NCI-H1930 (cell line): ENCODE measurements at regions not wholly inside any gene's neighbourhood (a gene's known extent, or its start where the extent isn't known, plus 50 kb on each side); places are given as distances from the start of the nearest gene placed in this dataset.
A peak's percentile ranks its signal among the peaks of the same experiment; 100 is the strongest.
"Not testable (repeated sequence)": the region's sequence is repeated elsewhere in the genome, so short reads cannot be mapped to it uniquely, and the experiment has no call there.

Source experiments
- DNase-seq, 2 experiments: peaks; one replicate each; lab custom pipeline; 2025; lab: John Stamatoyannopoulos, UW

DNA sequence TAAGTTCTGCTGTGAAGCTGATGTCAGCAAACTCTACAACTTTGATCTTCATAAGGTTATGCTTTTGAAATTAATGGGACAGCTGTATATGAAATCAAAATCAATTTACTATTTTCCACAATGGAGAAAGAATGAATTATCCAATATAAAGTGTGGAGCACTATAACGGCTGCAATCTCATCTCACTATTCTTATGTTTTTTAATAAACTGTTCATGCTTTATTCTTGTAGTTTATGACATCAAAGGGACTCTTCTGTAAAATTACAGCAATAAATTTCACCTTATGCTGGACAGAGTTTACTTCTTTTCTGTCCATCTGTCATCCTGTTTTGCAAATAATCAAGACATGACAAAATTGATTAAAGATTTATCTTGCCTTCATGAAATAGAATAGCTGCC is 192.5 kb downstream of the TECRL start:
- DNase-seq = no peak

DNA sequence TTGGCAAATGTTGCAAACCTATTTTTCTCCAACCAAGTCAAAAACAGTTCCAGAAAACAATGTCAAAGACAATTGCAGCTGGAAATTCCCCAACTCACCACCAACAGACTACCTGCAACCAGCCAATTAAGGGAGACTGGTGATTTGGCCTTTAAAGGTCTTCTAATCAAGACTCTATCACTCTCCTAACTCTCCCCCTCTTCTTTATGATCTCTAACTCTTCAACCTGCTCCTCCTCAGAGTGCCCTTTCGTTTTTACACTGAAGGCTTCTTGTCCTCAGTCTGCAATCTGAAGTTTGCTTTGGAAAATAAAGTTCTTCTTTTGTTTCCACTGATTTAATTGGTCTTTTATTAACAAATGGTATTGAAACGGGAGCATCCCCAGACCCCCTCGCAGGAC is 203.9 kb downstream of the TECRL start:
- no peak for DNase-seq

DNA sequence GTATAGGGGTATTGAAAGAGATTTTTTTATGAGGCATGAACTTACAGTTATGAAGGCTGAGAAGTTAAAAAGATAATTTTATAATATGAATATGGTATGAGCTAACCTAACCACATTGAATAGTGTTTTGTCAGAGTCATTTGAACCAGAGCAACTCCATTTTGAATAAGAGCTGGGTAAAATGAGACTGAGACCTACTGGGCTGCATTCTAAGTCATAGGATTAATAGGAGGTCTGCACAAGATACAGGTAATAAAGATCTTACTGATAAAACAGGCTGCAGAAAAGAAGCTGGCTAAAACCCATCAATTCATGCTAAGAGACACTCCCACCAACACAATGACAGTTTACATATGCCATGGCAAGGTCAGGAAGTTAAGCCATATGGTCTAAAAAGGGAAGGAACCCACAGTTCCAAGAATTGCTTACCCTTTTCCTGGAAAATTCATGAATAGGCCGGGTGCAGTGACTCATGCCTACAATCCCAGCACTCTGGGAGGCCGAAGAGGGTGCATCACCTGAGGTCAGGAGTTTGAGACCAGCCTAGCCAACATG is 209.2 kb downstream of the TECRL start:
- DNase-seq = no peak

DNA sequence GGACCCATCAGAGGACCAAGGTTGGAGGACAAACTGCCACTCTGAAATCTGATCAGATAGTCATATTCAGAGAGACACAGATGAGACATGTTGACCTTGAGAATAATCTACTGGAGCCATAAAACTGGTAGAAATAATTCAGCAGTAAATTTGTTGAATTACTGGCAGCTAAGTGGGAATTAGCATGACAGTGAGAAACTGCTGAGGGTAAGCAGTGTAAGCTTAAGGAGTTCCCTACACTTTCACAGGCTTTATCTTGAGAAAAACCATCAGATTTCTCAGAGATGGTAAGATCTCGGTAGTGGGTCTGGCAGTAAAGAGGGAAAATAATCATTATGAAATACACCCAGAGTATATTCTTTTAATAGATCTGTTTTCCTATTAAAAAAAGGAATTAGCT is 213.7 kb downstream of the TECRL start:
- DNase-seq = no peak

DNA sequence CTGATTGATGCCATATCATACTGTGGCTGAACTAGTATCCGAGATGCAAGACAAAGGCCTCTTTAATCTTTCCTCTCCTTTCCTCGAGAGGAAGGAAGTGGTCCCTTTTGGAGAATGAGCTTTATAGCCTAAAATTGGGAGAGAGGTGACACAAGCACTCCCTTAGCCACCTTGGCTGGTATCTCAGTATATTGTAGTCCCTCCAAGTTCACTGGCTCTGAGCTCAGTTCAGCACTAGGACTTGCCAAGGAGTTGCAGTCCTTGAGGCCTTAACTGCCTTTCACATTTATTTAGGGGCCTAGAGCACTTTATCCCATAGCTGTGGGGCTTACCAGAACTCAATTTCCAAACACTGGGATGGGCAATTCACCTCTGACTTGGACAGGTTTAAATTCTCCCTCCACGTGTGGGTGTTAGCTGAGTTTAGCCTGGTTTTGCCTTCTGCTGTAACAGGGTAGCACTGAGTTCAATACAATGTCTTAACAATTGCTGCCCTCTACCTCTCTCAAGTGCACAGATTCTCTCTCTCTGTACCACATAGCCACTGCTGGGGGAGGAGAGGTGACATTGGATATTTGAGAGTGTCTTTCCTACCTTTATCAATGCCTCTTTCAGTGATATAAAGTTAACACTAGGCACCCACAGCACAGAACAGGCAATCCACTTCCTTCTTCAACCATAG is 216.4 kb downstream of the TECRL start:
- DNase-seq = no peak

DNA sequence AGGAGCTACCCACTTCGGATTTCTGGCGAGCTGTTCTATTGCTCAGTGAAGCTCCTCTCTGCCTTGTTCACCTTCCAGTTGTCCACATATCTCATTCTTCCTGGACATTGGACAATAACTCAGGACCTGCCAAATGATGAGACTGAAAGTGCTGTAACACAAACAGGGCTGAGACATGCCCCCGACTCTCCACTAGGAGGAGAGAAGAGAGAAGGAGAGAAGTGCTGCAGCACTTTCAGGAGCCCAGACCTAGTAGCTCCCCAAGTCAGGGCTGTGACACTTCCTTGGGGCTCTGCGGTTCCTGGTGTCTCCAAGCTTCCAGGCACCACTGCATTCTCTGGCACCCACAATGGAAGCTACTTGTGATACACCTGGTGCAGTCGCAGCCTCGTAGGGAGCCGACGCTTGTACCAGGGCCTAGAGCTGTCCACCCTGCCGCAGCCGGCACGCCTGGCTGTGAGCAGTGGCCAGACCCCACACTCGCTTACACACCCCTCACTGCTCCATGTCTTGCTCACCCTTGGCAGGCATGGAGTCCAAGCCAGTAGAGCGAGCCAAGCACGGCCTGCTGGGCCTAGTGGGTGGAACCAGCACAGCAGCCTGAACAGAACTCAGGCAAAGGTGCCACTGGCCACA is 234.9 kb downstream of the TECRL start:
- no peak for DNase-seq

DNA sequence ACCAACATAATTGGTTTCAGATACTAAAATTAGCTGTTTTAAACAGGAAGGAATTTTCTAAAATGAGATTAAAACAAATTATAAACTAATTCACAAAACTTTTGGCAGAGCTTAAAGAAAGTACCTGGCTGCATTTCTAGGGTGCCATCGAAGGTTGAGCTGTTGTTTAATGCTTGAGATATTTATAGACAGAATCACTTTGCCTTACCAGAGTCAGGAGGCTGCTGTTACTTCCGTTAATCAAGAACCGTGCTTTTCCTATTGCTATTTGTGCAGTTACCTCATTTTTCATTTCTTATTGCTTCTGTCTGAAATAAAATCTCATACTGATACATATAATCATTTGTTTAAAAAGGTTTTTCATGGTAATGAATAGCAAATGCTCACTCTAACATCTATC is 242.9 kb downstream of the TECRL start:
- no peak for DNase-seq

DNA sequence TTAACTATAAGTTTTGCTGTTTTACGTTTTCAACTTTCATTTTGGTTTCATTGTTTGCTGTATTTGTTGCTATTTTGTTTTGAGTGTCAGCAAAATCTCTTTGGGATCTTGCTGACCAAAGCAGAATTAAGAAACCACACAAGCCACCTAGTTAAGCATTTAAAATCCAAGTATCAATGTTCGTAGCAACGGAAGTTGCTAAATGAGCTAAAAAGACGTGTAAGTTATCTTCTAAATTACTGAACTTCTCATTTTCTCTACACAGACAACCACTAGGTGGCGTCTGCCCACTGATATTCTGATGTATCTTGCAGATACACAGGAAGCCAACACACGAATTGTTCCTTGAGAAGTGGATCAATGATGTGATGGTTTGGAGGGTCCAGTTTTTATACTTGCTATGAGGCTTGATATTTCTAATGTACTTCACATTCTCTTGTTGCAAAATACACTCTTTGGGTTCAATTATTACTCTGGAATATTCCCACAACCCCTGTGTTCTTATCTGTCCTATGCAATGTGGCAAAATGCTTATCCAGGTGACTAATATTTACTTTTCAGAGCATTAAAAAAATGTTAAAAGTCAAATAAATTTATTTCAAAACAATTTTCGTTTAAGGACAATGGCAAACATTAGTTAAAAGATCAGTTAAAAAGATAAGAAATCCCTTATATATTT is 250.5 kb downstream of the TECRL start:
- peak in 1 of 2 experiments; percentile 13 for DNase-seq

DNA sequence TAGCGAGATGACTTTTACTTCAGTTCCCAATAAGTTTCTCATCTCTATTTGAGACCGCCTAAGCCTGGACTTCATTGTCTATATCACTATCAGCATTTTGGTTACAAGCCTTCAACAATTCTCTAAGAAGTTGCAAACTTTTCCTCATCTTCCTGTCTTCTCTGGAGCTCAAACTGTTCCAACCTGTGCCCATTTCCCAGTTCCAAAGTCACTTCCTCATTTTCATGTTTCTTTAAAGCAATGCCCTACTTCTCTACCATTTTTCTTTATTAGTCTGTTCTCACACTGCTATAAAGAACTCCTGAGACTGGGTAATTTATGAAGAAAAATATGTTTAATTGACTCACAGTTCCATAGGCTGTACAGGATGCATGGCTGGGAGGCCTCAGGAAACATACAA is 251.9 kb downstream of the TECRL start:
- DNase-seq = no peak

DNA sequence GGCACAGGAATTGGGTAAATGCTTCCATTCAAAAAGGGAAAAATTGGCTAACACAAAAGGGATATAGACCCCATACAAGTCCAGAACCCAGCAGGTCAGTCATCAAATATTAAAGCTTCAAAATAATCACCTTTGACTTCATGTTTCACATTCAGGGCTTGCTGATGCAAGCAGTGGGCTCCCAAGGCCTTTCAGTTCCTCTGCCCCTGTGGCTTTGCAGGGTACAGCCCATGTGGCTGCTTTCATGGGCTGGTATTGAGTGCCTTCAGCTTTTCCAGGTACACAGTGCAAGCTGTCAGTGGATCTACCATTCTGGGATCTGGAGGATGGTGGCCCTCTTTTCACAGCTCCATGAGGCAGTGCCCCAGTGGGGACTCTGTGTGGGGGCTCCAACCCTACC is 253.0 kb downstream of the TECRL start:
- no peak for DNase-seq

DNA sequence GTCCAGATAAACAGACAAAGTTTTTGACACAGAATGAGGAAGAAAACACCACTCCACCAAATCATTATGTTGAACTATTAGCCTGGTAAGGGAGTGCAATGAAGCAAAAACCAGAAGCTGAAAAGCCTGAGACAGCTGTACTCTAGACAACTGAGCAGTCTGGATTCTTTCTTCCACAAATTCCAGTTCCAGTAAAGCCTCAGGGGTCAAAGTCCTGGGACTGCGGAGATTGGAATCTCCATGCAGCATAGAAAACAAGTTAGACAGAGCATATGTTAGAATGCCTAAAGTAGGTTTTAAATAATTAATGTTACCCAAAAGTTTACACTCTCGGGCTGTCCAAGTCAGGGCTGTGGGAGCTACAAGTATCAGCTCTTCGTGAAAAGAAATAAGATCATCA is 263.2 kb downstream of the TECRL start:
- no peak for DNase-seq

DNA sequence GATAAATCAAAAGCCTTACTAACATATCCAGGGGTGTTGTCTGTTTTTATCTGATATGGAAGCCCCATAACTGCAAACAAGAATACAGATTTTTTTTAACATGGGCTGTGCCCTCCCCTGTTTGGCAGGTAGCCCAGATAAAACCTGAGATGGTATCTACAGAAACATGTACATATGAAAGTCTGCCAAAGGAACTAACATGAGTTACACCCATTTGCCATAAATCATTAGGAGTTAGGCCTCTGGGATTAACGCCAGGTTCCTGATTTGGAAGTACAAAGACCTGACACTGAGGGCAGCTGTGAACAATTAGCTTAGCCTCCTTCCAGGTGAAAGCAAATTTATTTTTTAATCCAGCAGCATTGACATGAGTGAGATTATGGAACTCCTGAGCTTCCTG is 264.3 kb downstream of the TECRL start:
- DNase-seq = no peak

DNA sequence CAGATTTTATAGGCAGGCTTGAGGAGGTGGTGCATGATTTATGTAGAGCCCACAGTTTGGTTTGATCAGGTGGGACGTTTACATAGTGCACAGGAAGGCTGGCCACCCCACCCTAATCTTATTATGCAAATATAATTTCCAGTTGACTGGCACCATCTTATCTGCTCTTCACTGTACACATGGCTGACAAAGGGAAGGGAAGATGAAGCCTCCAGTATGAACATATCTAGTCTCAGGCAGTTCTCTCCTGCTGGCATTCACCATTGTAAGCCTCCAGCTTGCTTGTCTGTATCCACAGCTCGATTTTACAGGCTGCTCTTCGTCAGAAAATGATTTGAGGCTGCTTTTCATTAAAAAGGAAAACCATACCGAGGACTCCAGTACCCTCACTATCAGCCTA is 278.3 kb downstream of the TECRL start:
- no peak for DNase-seq

DNA sequence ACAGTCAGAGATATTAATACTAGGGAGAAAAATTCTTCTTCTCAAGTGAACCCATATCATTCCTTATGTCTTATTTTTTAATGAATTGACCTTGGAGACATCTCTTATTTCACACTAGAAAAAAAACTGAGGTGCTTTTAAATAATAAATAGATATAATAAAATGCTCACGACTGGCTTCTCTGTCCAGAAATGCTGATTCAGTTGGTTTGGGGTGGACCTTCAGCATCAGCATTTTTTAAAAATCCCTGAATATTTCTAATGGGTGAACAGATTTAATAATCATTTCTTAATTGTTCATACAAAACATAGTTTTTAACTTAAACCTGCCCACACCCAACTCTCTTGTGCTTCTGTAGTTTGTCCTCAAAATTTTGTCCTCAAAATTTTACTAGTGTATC is 283.9 kb downstream of the TECRL start:
- DNase-seq = no peak

DNA sequence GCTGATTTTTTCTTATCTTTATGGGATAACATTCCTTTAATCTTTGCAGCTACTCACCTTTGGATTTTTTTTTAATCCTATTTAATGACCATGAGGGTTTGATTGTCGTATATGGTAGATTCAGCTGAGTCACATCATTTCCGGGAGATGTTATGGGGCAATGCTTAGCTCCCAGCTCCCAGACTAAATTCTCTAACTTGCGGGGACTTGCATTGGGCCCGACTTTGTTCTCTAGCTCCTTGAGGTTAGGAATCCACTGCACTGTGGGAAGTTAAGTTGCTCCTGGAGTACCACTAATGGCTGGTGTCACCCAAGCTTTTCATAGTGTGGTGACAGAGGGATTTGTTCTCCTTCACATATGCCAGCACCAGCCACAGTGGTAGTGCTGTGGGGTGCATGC is 287.4 kb downstream of the TECRL start:
- no peak for DNase-seq

DNA sequence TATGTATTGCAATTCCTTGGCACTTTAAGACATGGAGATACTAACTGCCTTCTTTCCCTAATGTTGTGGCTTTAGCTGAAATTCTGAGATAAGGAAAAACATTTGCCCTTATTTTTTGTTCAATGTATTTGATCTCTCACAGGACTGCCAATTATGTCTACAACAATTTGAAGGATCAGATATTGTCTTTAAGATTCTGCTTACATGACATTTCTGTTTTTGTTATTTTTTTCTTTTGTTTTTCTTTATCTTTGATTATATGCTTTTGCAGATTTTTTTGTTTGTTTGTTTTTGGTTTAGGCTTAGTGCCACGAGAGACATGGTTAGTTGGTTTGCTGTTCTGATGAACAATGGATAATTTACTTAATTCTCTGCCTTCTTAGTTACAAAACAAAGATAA is 303.3 kb downstream of the TECRL start:
- no peak for DNase-seq

DNA sequence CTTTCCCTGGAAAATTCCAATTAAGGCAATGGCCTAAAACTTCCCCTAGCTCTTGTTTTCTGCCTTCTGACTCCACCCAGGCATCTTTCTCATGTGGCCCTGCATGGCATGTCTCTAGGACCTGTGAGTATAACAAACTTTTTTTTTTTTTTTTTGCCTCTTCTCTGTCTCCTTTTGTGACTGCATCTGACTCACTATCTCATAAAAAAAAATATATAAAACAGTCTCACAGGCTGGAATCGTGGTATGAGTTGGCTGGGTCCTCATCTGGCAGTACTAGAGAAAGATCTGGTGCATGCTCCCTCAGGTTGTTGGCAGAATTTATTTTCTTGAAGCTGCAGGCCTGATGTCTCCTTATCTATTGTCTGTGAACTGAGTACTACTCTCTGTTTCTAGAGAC is 313.9 kb downstream of the TECRL start:
- DNase-seq = no peak

DNA sequence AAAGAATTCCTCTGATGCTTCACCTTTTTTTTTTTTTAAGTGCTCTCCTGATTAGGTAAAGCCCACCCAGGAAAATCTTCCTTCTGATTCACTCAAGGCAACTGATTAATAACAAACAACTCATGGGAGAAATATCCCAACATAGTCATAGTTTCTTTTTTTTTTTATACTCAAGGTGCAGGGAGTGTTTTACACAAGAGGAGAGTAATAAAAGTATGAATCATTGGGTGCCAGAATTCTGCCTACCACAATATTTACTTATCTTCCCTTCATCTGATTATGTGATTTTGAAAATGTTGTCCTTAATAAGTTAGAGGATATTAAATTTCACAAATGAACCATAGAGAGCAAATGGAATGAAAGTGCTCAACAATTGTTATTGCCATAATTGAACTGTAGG is 329.9 kb downstream of the TECRL start:
- DNase-seq = no peak

DNA sequence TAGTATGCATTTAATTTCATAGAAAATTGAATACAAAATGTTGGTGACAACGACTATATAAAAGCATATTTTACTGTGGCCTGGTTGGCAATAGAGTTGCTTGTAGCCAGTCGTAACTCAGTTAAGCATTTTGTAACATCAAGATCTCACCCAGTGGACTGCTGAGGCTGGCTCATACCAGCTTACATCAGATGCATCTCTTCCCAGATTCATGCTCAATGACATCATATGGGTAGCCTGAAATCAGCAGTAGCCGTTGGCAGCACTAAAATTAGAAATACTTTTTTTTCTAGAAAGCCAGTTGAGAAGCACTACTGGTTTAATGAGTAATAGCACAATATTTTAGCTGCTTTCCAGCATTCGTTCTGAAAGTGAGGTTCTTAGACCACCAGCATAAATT is 341.2 kb downstream of the TECRL start:
- DNase-seq = no peak

DNA sequence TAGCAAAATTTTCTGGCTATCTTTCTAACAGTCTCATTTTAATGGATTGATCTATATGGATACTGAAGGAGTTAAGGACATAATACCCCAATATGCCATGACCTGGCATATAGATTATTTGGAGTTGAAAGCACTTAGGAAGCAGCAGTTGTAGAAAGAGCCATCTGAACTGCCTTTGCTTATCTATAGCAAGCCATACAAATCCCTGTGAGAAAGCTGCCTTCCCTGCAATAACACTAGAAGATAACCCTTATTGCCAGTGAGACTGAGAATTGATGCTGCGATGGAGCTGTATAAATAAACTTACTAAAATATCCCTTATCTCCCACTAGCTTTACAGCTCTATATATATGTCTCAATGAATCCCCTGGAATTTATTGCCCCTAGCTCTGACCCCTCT is 346.3 kb downstream of the TECRL start:
- DNase-seq = no peak

DNA sequence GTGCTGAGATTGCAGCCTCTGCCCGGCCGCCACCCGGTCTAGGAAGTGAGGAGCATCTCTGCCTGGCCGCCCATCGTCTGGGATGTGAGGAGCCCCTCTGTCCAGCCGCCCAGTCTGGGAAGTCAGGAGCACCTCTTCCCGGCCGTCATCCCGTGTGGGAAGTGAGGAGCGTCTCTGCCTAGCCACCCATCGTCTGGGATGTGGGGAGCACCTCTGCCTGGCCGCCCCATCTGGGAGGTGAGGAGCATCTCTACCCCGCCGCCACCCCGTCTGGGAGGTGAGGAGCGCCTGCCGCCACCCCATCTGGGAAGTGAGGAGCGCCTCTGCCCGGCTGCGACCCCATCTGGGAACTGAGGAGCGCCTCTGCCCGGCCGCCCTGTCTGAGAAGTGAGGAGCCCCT is 372.2 kb downstream of the TECRL start:
- not testable (repeated sequence) for DNase-seq

DNA sequence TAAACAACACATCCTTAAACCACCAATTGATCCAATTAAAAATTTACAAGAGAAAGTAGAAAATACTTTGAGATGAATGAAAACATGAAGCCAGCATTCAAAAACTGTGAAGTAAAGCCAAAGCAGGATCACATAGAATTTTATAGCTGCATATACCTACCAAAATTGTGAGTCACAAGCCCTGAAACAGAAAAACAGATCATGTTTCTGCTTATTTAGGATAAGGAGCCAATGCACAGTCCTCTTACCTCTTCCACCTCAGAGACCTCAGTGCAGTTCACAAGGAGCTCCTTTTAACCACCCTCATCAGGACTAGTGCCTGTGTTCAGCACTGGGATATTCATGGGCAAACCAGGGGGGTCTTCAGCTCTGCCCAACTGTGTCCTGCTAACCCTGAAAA is 386.7 kb downstream of the TECRL start:
- no peak for DNase-seq

DNA sequence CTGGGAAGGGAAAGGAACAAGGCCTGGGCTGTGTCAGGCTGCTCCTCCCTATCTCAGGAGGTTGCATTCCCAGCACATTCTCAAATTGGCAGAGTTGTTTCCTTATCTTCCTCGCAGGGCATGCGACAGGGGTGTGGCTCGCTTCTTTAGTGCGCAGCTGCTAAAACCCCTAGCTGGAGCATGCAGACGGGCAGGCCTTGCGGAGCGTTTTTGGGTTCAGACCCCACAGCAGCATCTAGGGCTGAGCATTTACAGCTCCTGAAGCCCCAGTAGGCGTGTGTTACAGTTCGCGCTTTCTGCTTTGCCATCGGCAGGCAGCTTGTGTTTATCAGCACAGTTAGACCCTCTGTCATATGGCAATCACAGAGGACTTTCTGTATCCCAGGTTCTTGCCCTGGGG is 392.4 kb downstream of the TECRL start:
- DNase-seq = no peak
